ENCODE measurements at regions not wholly inside any gene's neighbourhood (a gene's known extent, or its start where the extent isn't known, plus 50 kb on each side); places are given as distances from the start of the nearest gene placed in this dataset.

DNA sequence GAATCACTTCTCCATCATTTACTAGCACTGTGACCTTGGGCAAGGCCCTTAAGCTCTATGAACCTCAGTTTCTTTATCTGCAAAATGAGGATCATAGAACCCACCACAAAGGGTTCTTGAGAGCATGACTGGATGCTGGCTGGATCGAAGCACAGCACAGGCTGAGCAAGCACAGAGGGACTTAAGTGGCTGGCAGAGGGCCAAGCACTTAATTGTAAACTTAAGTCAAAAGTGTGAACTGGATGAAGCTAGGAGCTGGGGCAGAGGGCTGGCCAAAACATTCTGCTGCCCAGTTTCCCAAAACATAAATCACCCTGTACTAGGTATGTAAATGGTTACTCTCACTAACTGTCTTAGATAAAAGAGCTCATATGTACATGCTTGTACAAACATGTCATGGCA lies 112.3 kb upstream of the WWC1 start:
- TF ChIP-seq CBX3 (IDR thresholded peaks at IDR 0.05; ENCODE audit: borderline replicate concordance, low read depth) (no peak), CTCF (IDR thresholded peaks at IDR 0.05 in 2 of 3, conservative IDR thresholded peaks at IDR 0.05 in 1 of 3; ENCODE audit: control insufficient read depth in 2 of 3, extremely low read depth in 1 of 3, insufficient read depth in 1 of 3, low read depth in 3 of 3, low read length in 3 of 3) (no peak), NRF1 (conservative IDR thresholded peaks at IDR 0.05; ENCODE audit: low read depth, low read length) (no peak), NFYA (IDR thresholded peaks at IDR 0.05; ENCODE audit: borderline replicate concordance, low read depth, low read length) (no peak), POLR2AphosphoS5 (IDR thresholded peaks at IDR 0.05; ENCODE audit: low read length) (no peak), MLLT1 (IDR thresholded peaks at IDR 0.05) (no peak), CHD2 (IDR thresholded peaks at IDR 0.05; ENCODE audit: borderline replicate concordance, low read depth, low read length) (no peak), POLR2A (IDR thresholded peaks at IDR 0.05; ENCODE audit: low read depth, low read length) (no peak), CREM (IDR thresholded peaks at IDR 0.05; ENCODE audit: low read depth) (no peak), JUNB (IDR thresholded peaks at IDR 0.05) (no peak), ATF3 (IDR thresholded peaks at IDR 0.05; ENCODE audit: borderline replicate concordance, extremely low read depth, low read depth, low read length) (no peak)
- TF ChIP-seq, protein P1, sequence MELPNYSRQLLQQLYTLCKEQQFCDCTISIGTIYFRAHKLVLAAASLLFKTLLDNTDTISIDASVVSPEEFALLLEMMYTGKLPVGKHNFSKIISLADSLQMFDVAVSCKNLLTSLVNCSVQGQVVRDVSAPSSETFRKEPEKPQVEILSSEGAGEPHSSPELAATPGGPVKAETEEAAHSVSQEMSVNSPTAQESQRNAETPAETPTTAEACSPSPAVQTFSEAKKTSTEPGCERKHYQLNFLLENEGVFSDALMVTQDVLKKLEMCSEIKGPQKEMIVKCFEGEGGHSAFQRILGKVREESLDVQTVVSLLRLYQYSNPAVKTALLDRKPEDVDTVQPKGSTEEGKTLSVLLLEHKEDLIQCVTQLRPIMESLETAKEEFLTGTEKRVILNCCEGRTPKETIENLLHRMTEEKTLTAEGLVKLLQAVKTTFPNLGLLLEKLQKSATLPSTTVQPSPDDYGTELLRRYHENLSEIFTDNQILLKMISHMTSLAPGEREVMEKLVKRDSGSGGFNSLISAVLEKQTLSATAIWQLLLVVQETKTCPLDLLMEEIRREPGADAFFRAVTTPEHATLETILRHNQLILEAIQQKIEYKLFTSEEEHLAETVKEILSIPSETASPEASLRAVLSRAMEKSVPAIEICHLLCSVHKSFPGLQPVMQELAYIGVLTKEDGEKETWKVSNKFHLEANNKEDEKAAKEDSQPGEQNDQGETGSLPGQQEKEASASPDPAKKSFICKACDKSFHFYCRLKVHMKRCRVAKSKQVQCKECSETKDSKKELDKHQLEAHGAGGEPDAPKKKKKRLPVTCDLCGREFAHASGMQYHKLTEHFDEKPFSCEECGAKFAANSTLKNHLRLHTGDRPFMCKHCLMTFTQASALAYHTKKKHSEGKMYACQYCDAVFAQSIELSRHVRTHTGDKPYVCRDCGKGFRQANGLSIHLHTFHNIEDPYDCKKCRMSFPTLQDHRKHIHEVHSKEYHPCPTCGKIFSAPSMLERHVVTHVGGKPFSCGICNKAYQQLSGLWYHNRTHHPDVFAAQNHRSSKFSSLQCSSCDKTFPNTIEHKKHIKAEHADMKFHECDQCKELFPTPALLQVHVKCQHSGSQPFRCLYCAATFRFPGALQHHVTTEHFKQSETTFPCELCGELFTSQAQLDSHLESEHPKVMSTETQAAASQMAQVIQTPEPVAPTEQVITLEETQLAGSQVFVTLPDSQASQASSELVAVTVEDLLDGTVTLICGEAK (IDR thresholded peaks at IDR 0.05; ENCODE audit: borderline replicate concordance), result no peak
- TF ChIP-seq, protein P2, sequence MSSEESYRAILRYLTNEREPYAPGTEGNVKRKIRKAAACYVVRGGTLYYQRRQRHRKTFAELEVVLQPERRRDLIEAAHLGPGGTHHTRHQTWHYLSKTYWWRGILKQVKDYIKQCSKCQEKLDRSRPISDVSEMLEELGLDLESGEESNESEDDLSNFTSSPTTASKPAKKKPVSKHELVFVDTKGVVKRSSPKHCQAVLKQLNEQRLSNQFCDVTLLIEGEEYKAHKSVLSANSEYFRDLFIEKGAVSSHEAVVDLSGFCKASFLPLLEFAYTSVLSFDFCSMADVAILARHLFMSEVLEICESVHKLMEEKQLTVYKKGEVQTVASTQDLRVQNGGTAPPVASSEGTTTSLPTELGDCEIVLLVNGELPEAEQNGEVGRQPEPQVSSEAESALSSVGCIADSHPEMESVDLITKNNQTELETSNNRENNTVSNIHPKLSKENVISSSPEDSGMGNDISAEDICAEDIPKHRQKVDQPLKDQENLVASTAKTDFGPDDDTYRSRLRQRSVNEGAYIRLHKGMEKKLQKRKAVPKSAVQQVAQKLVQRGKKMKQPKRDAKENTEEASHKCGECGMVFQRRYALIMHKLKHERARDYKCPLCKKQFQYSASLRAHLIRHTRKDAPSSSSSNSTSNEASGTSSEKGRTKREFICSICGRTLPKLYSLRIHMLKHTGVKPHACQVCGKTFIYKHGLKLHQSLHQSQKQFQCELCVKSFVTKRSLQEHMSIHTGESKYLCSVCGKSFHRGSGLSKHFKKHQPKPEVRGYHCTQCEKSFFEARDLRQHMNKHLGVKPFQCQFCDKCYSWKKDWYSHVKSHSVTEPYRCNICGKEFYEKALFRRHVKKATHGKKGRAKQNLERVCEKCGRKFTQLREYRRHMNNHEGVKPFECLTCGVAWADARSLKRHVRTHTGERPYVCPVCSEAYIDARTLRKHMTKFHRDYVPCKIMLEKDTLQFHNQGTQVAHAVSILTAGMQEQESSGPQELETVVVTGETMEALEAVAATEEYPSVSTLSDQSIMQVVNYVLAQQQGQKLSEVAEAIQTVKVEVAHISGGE (CRISPR knock-in tag; IDR thresholded peaks at IDR 0.05), result no peak
- TF ChIP-seq, protein P3, sequence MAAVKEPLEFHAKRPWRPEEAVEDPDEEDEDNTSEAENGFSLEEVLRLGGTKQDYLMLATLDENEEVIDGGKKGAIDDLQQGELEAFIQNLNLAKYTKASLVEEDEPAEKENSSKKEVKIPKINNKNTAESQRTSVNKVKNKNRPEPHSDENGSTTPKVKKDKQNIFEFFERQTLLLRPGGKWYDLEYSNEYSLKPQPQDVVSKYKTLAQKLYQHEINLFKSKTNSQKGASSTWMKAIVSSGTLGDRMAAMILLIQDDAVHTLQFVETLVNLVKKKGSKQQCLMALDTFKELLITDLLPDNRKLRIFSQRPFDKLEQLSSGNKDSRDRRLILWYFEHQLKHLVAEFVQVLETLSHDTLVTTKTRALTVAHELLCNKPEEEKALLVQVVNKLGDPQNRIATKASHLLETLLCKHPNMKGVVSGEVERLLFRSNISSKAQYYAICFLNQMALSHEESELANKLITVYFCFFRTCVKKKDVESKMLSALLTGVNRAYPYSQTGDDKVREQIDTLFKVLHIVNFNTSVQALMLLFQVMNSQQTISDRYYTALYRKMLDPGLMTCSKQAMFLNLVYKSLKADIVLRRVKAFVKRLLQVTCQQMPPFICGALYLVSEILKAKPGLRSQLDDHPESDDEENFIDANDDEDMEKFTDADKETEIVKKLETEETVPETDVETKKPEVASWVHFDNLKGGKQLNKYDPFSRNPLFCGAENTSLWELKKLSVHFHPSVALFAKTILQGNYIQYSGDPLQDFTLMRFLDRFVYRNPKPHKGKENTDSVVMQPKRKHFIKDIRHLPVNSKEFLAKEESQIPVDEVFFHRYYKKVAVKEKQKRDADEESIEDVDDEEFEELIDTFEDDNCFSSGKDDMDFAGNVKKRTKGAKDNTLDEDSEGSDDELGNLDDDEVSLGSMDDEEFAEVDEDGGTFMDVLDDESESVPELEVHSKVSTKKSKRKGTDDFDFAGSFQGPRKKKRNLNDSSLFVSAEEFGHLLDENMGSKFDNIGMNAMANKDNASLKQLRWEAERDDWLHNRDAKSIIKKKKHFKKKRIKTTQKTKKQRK (IDR thresholded peaks at IDR 0.05; ENCODE audit: low read depth, low read length), result no peak

Data from GM12878 (cell line).